WTC11 (cell line): ENCODE measurements at regions not wholly inside any gene's neighbourhood (a gene's known extent, or its start where the extent isn't known, plus 50 kb on each side); places are given as distances from the start of the nearest gene placed in this dataset.

ENCODE experiments used
- CREM ChIP-seq: sonication (generic); formaldehyde crosslinking; IDR thresholded peaks from 2 replicates; pipeline ENCODE4 v1.8.1; 2022; ENCODE audit warnings: mild to moderate bottlenecking, missing genetic modification reagents, moderate library complexity
- ESRRA ChIP-seq: sonication (generic); formaldehyde crosslinking; IDR thresholded peaks from 2 replicates; pipeline ENCODE4 v1.8.1; 2022; ENCODE audit warnings: mild to moderate bottlenecking, missing genetic modification reagents, borderline replicate concordance
- FOXJ3 ChIP-seq: sonication (generic); formaldehyde crosslinking; IDR thresholded peaks from 2 replicates; pipeline ENCODE4 v1.9.0; 2021; ENCODE audit warnings: missing genetic modification reagents, mild to moderate bottlenecking, borderline replicate concordance
- TEAD4 ChIP-seq: sonication (generic); formaldehyde crosslinking; IDR thresholded peaks from 2 replicates; pipeline ENCODE4 v1.8.0; 2022; ENCODE audit warnings: mild to moderate bottlenecking, missing genetic modification reagents
- ZNF317 ChIP-seq: sonication (generic); formaldehyde crosslinking; IDR thresholded peaks from 2 replicates; pipeline ENCODE4 v1.8.1; 2023; ENCODE audit warnings: low read depth, mild to moderate bottlenecking, moderate library complexity, missing genetic modification reagents, borderline replicate concordance
- TF ChIP-seq, protein P1 (sequence below): sonication (generic); formaldehyde crosslinking; IDR thresholded peaks from 2 replicates; pipeline ENCODE4 v1.8.0; 2022; ENCODE audit warnings: mild to moderate bottlenecking, missing genetic modification reagents
- TF ChIP-seq, protein P2 (sequence below): fragments of 200-600 bp; IDR thresholded peaks from 2 replicates; pipeline ENCODE4 v1.8.0; 2022; ENCODE audit warnings: antibody characterized with exemption
- TF ChIP-seq, protein P3 (sequence below): sonication (generic); formaldehyde crosslinking; conservative IDR thresholded peaks from 2 replicates; pipeline ENCODE4 v1.8.1; 2022; ENCODE audit warnings: mild to moderate bottlenecking, missing genetic modification reagents

DNA sequence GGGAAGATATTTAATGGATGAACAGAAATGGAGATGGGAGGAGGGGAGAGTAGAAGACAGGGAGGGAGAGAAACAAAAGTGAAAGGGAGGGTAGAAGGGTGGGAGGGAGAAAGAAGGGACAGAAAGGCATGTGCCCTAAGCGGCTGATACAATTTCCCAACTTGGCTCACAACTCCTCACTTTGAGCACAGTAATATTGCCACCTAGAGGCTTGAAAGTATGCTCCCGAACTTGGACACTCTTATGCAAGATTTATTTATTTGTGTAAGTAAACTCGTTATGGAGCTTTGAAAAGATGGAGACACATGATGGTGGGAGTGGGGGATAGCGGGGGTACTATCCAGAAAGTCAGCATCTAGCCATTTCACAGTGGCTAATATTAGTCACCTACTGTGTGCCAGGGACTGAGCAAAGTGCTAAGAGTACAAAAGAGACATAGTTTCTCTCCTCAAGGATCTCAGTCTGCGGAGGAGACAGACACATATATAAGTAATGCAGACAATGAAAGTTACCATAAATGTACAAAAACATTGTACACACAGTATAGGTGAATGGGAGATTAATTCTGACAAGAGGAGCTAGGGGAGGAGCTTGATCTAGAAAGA lies 189.7 kb downstream of the SEC16B start:
- TF ChIP-seq TEAD4 (no peak), ZNF317 (CRISPR knock-in tag) (no peak), CREM (CRISPR knock-in tag) (no peak), FOXJ3 (CRISPR knock-in tag) (no peak), ESRRA (CRISPR knock-in tag) (no peak)
- TF ChIP-seq, protein P1, sequence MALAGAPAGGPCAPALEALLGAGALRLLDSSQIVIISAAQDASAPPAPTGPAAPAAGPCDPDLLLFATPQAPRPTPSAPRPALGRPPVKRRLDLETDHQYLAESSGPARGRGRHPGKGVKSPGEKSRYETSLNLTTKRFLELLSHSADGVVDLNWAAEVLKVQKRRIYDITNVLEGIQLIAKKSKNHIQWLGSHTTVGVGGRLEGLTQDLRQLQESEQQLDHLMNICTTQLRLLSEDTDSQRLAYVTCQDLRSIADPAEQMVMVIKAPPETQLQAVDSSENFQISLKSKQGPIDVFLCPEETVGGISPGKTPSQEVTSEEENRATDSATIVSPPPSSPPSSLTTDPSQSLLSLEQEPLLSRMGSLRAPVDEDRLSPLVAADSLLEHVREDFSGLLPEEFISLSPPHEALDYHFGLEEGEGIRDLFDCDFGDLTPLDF (CRISPR knock-in tag), result no peak
- TF ChIP-seq, protein P2, sequence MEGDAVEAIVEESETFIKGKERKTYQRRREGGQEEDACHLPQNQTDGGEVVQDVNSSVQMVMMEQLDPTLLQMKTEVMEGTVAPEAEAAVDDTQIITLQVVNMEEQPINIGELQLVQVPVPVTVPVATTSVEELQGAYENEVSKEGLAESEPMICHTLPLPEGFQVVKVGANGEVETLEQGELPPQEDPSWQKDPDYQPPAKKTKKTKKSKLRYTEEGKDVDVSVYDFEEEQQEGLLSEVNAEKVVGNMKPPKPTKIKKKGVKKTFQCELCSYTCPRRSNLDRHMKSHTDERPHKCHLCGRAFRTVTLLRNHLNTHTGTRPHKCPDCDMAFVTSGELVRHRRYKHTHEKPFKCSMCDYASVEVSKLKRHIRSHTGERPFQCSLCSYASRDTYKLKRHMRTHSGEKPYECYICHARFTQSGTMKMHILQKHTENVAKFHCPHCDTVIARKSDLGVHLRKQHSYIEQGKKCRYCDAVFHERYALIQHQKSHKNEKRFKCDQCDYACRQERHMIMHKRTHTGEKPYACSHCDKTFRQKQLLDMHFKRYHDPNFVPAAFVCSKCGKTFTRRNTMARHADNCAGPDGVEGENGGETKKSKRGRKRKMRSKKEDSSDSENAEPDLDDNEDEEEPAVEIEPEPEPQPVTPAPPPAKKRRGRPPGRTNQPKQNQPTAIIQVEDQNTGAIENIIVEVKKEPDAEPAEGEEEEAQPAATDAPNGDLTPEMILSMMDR, result no peak
- TF ChIP-seq, protein P3, sequence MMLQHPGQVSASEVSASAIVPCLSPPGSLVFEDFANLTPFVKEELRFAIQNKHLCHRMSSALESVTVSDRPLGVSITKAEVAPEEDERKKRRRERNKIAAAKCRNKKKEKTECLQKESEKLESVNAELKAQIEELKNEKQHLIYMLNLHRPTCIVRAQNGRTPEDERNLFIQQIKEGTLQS (CRISPR knock-in tag), result no peak
